ENCODE measurements at regions not wholly inside any gene's neighbourhood (a gene's known extent, or its start where the extent isn't known, plus 50 kb on each side); places are given as distances from the start of the nearest gene placed in this dataset.

GRCh38 chrX:22392133-22392948, 119.6 kb downstream of the CBLL2 start:
- no peak for DNase-seq (ENCODE audit: low read depth in 4 of 4, low spot score in 1 of 4)

- no peak for DNase-seq (ENCODE audit: low read depth in 4 of 4, low spot score in 1 of 4)
These were observed 122.7 kb downstream of the CBLL2 start for GRCh38 chrX:22395372-22395771.

- no peak for DNase-seq (ENCODE audit: low read depth in 4 of 4, low spot score in 1 of 4)
These were observed 123.7 kb downstream of the CBLL2 start for GRCh38 chrX:22396408-22396807.

GRCh38 chrX:22397566-22397965, 124.9 kb downstream of the CBLL2 start:
- DNase-seq (ENCODE audit: low read depth in 4 of 4, low spot score in 1 of 4) = no peak

GRCh38 chrX:22399437-22400192, 126.9 kb downstream of the CBLL2 start:
- DNase-seq (ENCODE audit: low read depth in 4 of 4, low spot score in 1 of 4) = no peak

- DNase-seq (ENCODE audit: low read depth in 4 of 4, low spot score in 1 of 4) = no peak
These were observed 131.6 kb downstream of the CBLL2 start for GRCh38 chrX:22404297-22404696.

- DNase-seq (ENCODE audit: low read depth in 4 of 4, low spot score in 1 of 4) = no peak
These were observed 133.6 kb downstream of the CBLL2 start for GRCh38 chrX:22406201-22406737.

- no peak for DNase-seq (ENCODE audit: low read depth in 4 of 4, low spot score in 1 of 4)
These were observed 136.7 kb downstream of the CBLL2 start for GRCh38 chrX:22409418-22409817.

GRCh38 chrX:22424122-22424915, 151.6 kb downstream of the CBLL2 start:
- no peak for DNase-seq (ENCODE audit: low read depth in 4 of 4, low spot score in 1 of 4)

GRCh38 chrX:22424919-22425318, 152.2 kb downstream of the CBLL2 start:
- no peak for DNase-seq (ENCODE audit: low read depth in 4 of 4, low spot score in 1 of 4)

- DNase-seq (ENCODE audit: low read depth in 4 of 4, low spot score in 1 of 4) = no peak
These were observed 157.0 kb downstream of the CBLL2 start for GRCh38 chrX:22429704-22430103.

- no peak for DNase-seq (ENCODE audit: low read depth in 4 of 4, low spot score in 1 of 4)
These were observed 158.0 kb downstream of the CBLL2 start for GRCh38 chrX:22430701-22431100.

GRCh38 chrX:22433292-22434070, 160.8 kb downstream of the CBLL2 start:
- no peak for DNase-seq (ENCODE audit: low read depth in 4 of 4, low spot score in 1 of 4)

GRCh38 chrX:22445880-22446279, 173.2 kb downstream of the CBLL2 start:
- no peak for DNase-seq (ENCODE audit: low read depth in 4 of 4, low spot score in 1 of 4)

GRCh38 chrX:22462959-22463358, 190.2 kb downstream of the CBLL2 start:
- DNase-seq (ENCODE audit: low read depth in 4 of 4, low spot score in 1 of 4) = no peak

- DNase-seq (ENCODE audit: low read depth in 4 of 4, low spot score in 1 of 4) = no peak
These were observed 194.9 kb downstream of the CBLL2 start for GRCh38 chrX:22467571-22467970.

GRCh38 chrX:22481436-22481835, 208.7 kb downstream of the CBLL2 start:
- DNase-seq (ENCODE audit: low read depth in 4 of 4, low spot score in 1 of 4) = no peak

- DNase-seq (ENCODE audit: low read depth in 4 of 4, low spot score in 1 of 4) = no peak
These were observed 213.6 kb downstream of the CBLL2 start for GRCh38 chrX:22486296-22486695.

- no peak for DNase-seq (ENCODE audit: low read depth in 4 of 4, low spot score in 1 of 4)
These were observed 244.2 kb downstream of the CBLL2 start for GRCh38 chrX:22516893-22517292.

GRCh38 chrX:22520128-22520828, 247.6 kb downstream of the CBLL2 start:
- DNase-seq (ENCODE audit: low read depth in 4 of 4, low spot score in 1 of 4) = no peak
